T follicular helper cell (primary cell): ENCODE measurements at regions not wholly inside any gene's neighbourhood (a gene's known extent, or its start where the extent isn't known, plus 50 kb on each side); places are given as distances from the start of the nearest gene placed in this dataset.

Experiments
- DNase-seq: peaks from one replicate; pipeline ENCODE4 v3.0.0-alpha.2; 2020; ENCODE audit warnings: low read depth

GRCh38 chr3:152218602-152219001, 50.1 kb upstream of the MBNL1 start:
- no peak for DNase-seq
